GM12878 (cell line): ENCODE measurements at regions not wholly inside any gene's neighbourhood (a gene's known extent, or its start where the extent isn't known, plus 50 kb on each side); places are given as distances from the start of the nearest gene placed in this dataset.

Source experiments
- ATF3 ChIP-seq: IDR thresholded peaks from 2 replicates; pipeline ENCODE4 v1.6.1; 2011; ENCODE audit warnings: low read depth, mild to moderate bottlenecking, low read length, moderate library complexity, borderline replicate concordance; ENCODE audit errors: extremely low read depth
- CBX5 ChIP-seq: sonication (generic); IDR thresholded peaks from 2 replicates; pipeline ENCODE4 v1.6.1; 2016; ENCODE audit warnings: low read depth, moderate library complexity, mild to moderate bottlenecking, inconsistent platforms
- CEBPB ChIP-seq, 2 experiments: fragments of 150-350 bp in 1 of 2; IDR thresholded peaks; 2 replicates each; pipeline ENCODE4 v1.6.1; 2012 to 2014; ENCODE audit warnings: low read depth in 2 of 2, low read length in 2 of 2, borderline replicate concordance in 1 of 2, inconsistent platforms in 1 of 2
- CTCF ChIP-seq, 3 experiments: IDR thresholded peaks in 2 of 3; conservative IDR thresholded peaks in 1 of 3; 2 replicates each; pipeline ENCODE4 v1.5.1; 2011; ENCODE audit warnings: low read depth in 3 of 3, low read length in 3 of 3, mild to moderate bottlenecking in 3 of 3, control low read depth in 2 of 3, moderate library complexity in 2 of 3, inconsistent platforms in 1 of 3, mixed read lengths in 1 of 3; ENCODE audit not compliant: control insufficient read depth in 2 of 3, insufficient read depth in 1 of 3; ENCODE audit errors: extremely low read depth in 1 of 3
- MAX ChIP-seq: IDR thresholded peaks from 2 replicates; pipeline ENCODE4 v1.6.1; 2012; ENCODE audit warnings: low read depth, low read length, improper control_type of control experiment

DNA sequence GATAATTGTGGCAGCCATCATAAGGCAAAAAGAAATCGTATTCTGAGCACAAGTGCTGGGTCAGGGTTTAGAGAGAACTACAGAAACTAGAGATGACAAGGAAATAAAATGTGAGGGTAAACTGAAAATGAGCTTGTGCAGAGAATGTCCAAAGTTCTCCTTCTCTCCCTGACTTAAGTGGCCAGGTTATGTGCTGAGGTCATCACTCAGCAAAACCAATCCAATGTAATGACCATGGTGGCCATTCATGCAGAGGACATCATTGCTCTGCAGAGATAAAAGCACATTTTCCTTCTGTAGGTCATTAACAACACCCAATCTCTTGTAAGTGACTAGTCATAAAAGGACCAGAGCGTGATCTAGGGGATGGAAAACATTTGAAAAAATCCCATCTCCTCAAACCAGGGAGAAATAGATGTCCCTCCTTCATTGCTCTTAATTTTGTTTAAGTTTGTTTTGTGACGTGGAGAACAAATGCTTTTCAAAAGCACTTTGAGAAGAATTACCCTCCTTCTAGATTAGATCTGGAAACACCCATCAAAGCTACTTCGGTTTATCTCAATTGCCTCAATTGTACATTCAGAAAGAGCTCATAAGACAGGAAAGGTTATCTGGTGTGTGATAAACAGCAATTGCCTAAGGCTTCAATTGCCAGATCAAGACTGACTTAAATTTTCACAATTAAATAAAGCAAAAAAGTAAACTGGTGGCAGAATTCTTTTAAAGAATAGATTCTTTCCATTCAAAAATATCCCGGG, 173.4 kb downstream of the SERPINI1 start:
- TF ChIP-seq CEBPB (IDR thresholded peaks at IDR 0.05; ENCODE audit: borderline replicate concordance in 1 of 2, low read depth in 2 of 2, low read length in 2 of 2) (no peak), CBX5 (no peak), ATF3 (no peak), CTCF (IDR thresholded peaks at IDR 0.05 in 2 of 3, conservative IDR thresholded peaks at IDR 0.05 in 1 of 3; ENCODE audit: control insufficient read depth in 2 of 3, extremely low read depth in 1 of 3, insufficient read depth in 1 of 3, low read depth in 3 of 3, low read length in 3 of 3) (no peak), MAX (no peak)
